GM18520 (cell line): ENCODE measurements at regions not wholly inside any gene's neighbourhood (a gene's known extent, or its start where the extent isn't known, plus 50 kb on each side); places are given as distances from the start of the nearest gene placed in this dataset.

Experiments
- ATAC-seq: cut with Tn5 transposase; IDR thresholded peaks from one replicate; pipeline ENCODE4 v1.9.1; 2021; ENCODE audit not compliant: unreplicated experiment

- no peak for ATAC-seq
These were observed 336.3 kb downstream of the NYAP2 start for GRCh38 chr2:225735844-225736243.

DNA sequence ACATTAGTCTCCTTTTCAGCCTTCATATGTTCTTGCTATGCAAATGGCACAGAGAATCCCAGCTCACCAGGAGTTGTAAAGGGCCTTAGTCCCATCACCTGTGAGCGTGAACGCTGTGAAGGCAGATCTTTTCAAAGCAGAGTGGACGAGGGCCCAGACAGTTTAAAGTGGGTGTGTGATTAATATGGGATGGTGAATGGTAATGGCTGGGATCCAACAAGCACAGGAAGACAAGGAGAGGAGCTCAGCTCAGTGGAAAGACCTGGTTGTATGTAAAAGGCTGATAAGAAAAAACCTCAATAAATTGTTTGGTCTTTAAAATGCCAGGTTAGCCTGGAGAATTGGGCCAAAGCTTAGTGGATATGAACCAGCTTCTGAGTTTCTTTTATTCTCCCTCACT is 326.2 kb downstream of the NYAP2 start:
- no peak for ATAC-seq
